Left lung (tissue), 4 donors: ENCODE measurements at regions not wholly inside any gene's neighbourhood (a gene's known extent, or its start where the extent isn't known, plus 50 kb on each side); places are given as distances from the start of the nearest gene placed in this dataset.
"Not testable (repeated sequence)": the region's sequence is repeated elsewhere in the genome, so short reads cannot be mapped to it uniquely, and the experiment has no call there.

ENCODE experiments used
- ATAC-seq: fragments of 200-7000 bp; cut with Tn5 transposase; one replicate; pipeline ENCODE4 v1.9.1; 2020; ENCODE audit warnings: moderate library complexity
- DNase-seq, 4 donors: peaks; one replicate each; pipeline ENCODE4 v3.0.0-alpha.2; 2013 to 2020
- H3K27ac ChIP-seq, 2 donors: fragments of 200-600 bp; sonication (generic) in 1 of 2; one replicate each; pipeline versions ENCODE4 v1.5.0 to v1.8.0; 2020 to 2021
- H3K27me3 ChIP-seq, 2 donors: fragments of 200-600 bp; sonication (generic) in 1 of 2; one replicate each; pipeline versions ENCODE4 v1.5.0 to v1.8.0; 2020 to 2021
- H3K36me3 ChIP-seq, 2 donors: fragments of 200-600 bp; sonication (generic) in 1 of 2; one replicate each; pipeline versions ENCODE4 v1.5.0 to v1.8.0; 2020 to 2021
- H3K4me1 ChIP-seq, 2 donors: fragments of 200-600 bp; one replicate each; pipeline ENCODE4 v1.8.0; 2021
- H3K4me3 ChIP-seq, 2 donors: fragments of 200-600 bp; sonication (generic) in 1 of 2; one replicate each; pipeline versions ENCODE4 v1.5.0 to v1.8.0; 2020 to 2021; ENCODE audit warnings: mild to moderate bottlenecking in 1 of 2
- H3K9me3 ChIP-seq, 2 donors: fragments of 200-600 bp; sonication (generic) in 1 of 2; one replicate each; pipeline versions ENCODE4 v1.5.0 to v1.8.0; 2020 to 2021
- CTCF ChIP-seq, 2 donors: fragments of 200-600 bp; sonication (generic) in 1 of 2; IDR thresholded peaks; one replicate each; pipeline versions ENCODE4 v1.5.0 to v1.8.0; 2021; ENCODE audit warnings: antibody characterized with exemption in 2 of 2
- intact Hi-C, 2 donors: fragments of 100-400 bp; cut with DNase I; formaldehyde crosslinking; loops; one replicate each; pipeline versions ENCODE4 v1.11.2 to v1.14.2; 2022
- donor health status: DM: no; HTN: yes; CAD: no.
- donor health status: DM: no; HTN: no; CAD: no.

GRCh38 chr2:13334545-13334944 is 617.8 kb downstream of the TRIB2 start:
- DNase-seq (no peak), ATAC-seq (no peak)
- Histone ChIP-seq H3K27ac (no peak overlapping the region), H3K4me1 (no peaks in the 10 kb centered on the region), H3K4me3 (no peak overlapping the region), H3K27me3 (no peaks in the 10 kb centered on the region), H3K36me3 (no peaks in the 10 kb centered on the region), H3K9me3 (peaks cover 0 to 4% of the 10 kb centered on the region in 2 donors)
- TF ChIP-seq CTCF (IDR thresholded peaks at IDR 0.05): no peak
- intact Hi-C loops: no loop called here

GRCh38 chr2:13335862-13336535 is 619.3 kb downstream of the TRIB2 start:
- Histone ChIP-seq H3K4me3 (no peak overlapping the region), H3K27me3 (no peaks in the 10 kb centered on the region), H3K4me1 (no peaks in the 10 kb centered on the region), H3K27ac (no peak overlapping the region), H3K36me3 (no peaks in the 10 kb centered on the region), H3K9me3 (peaks cover 0 to 4% of the 10 kb centered on the region in 2 donors)
- intact Hi-C loops: no loop called here
- DNase-seq (no peak), ATAC-seq (no peak)
- no peak for TF ChIP-seq CTCF (IDR thresholded peaks at IDR 0.05)

GRCh38 chr2:13351068-13351467 is 634.3 kb downstream of the TRIB2 start:
- ATAC-seq (no peak), DNase-seq (no peak)
- H3K27ac ChIP-seq: no peak overlapping the region
- H3K36me3 ChIP-seq: no peaks in the 10 kb centered on the region
- no peak overlapping the region for H3K4me3 ChIP-seq
- TF ChIP-seq CTCF (IDR thresholded peaks at IDR 0.05): no peak
- no peaks in the 10 kb centered on the region for H3K9me3 ChIP-seq
- H3K27me3 ChIP-seq: no peaks in the 10 kb centered on the region
- no peaks in the 10 kb centered on the region for H3K4me1 ChIP-seq
- intact Hi-C loops: no loop called here

- ATAC-seq (no peak), DNase-seq (no peak)
- no peak overlapping the region for H3K4me3 ChIP-seq
- no peak for TF ChIP-seq CTCF (IDR thresholded peaks at IDR 0.05)
- no peaks in the 10 kb centered on the region for H3K4me1 ChIP-seq
- H3K27me3 ChIP-seq: no peaks in the 10 kb centered on the region
- peaks cover 0 to 1% of the 10 kb centered on the region in 2 donors for H3K9me3 ChIP-seq
- no peaks in the 10 kb centered on the region for H3K36me3 ChIP-seq
- no peak overlapping the region for H3K27ac ChIP-seq
- intact Hi-C loops: no loop called here
These were observed 636.3 kb downstream of the TRIB2 start for GRCh38 chr2:13353083-13353482.

- peaks cover 0 to 1% of the 10 kb centered on the region in 2 donors for H3K9me3 ChIP-seq
- H3K27me3 ChIP-seq: no peaks in the 10 kb centered on the region
- no peaks in the 10 kb centered on the region for H3K4me1 ChIP-seq
- no peak overlapping the region for H3K4me3 ChIP-seq
- no peaks in the 10 kb centered on the region for H3K36me3 ChIP-seq
- ATAC-seq: no peak
- TF ChIP-seq CTCF (IDR thresholded peaks at IDR 0.05): no peak
- H3K27ac ChIP-seq: no peak overlapping the region
- DNase-seq: no peak
- intact Hi-C loops: no loop called here
These were observed 637.3 kb downstream of the TRIB2 start for GRCh38 chr2:13354031-13354430.

- H3K27ac ChIP-seq, H3K27me3 ChIP-seq, H3K36me3 ChIP-seq, ATAC-seq, intact Hi-C loops, H3K4me1 ChIP-seq, H3K9me3 ChIP-seq, H3K4me3 ChIP-seq, DNase-seq: not testable (repeated sequence)
These were observed 665.2 kb downstream of the TRIB2 start for GRCh38 chr2:13381928-13382327.

- intact Hi-C loops: not testable (repeated sequence)
These were observed 672.4 kb downstream of the TRIB2 start for GRCh38 chr2:13389172-13389571.

More at GRCh38 chr2:13389172-13389571, 672.4 kb downstream of the TRIB2 start:
- ATAC-seq, H3K27me3 ChIP-seq, DNase-seq, H3K4me1 ChIP-seq, H3K4me3 ChIP-seq, H3K27ac ChIP-seq, H3K36me3 ChIP-seq: not testable (repeated sequence)
- peaks cover 0 to 27% of the 10 kb centered on the region in 2 donors for H3K9me3 ChIP-seq
